Breast epithelium (tissue), 3 donors: ENCODE measurements at regions not wholly inside any gene's neighbourhood (a gene's known extent, or its start where the extent isn't known, plus 50 kb on each side); places are given as distances from the start of the nearest gene placed in this dataset.

ENCODE experiments used
- CTCF ChIP-seq, 3 donors: fragments of 450-650 bp; IDR thresholded peaks; one replicate each; pipeline ENCODE4 v1.5.1; 2016 to 2017; ENCODE audit warnings: antibody characterized with exemption in 3 of 3, mild to moderate bottlenecking in 3 of 3, moderate library complexity in 3 of 3
- POLR2A ChIP-seq: fragments of 450-650 bp; IDR thresholded peaks from one replicate; pipeline ENCODE4 v1.6.1; 2016; ENCODE audit warnings: antibody characterized with exemption, mild to moderate bottlenecking, moderate library complexity
- POLR2AphosphoS5 ChIP-seq, 3 donors: sonication (generic); formaldehyde crosslinking; IDR thresholded peaks; one replicate each; pipeline ENCODE4 v1.6.1; 2017; ENCODE audit warnings: antibody characterized with exemption in 3 of 3

DNA sequence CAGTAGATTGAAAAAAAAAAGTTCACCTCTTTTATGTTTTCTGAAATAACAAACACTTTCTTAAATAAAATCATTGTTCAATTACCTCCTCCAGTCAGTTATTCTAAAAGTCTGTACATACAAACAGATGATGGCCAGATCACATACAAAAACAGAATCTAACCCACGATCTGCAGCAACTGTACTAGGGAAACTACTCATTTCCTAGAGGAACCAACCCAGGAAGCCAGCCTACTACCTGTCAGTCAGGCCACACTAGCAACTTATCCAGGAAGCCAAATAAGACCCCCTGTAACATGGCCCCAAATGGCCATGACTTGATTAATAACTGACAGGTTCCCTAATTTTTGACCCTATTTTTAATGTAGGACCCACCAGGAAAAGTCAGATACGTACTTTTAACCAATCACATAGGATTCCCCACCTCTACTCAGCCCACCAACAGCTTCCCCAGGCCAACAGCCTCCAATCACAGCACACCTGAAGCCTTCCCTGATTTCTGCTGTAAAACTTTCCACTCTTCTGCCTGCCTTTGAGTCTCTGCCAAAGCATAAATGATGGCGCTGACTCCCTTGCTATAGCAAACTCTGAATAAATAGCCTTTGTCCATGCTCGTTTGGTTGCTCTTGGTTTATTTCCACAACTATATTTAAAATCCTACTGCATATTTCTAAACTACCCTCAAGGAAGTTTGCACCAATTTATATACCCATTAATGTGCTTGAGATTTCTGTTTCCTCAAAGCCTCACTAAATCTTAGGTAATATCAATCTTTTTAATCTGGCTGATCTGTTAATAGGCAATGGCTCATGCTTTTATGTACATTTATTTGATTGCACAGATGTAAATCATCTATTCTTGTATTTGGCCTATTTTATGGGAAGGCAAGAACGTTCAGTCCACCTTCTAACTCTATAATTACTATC is 486.4 kb downstream of the FBXO15 start:
- TF ChIP-seq CTCF (IDR thresholded peaks at IDR 0.05): no peak
- TF ChIP-seq POLR2AphosphoS5 (IDR thresholded peaks at IDR 0.05): no peak
- no peak for TF ChIP-seq POLR2A
